Retinal pigment epithelial cell (primary cell): ENCODE measurements at regions not wholly inside any gene's neighbourhood (a gene's known extent, or its start where the extent isn't known, plus 50 kb on each side); places are given as distances from the start of the nearest gene placed in this dataset.

Experiments
- DNase-seq: peaks from one replicate; pipeline ENCODE4 v3.0.0-alpha.2; 2010; ENCODE audit warnings: low read depth
- H3K4me3 ChIP-seq: 2 replicates; pipeline ENCODE4 v1.5.1; 2011; ENCODE audit warnings: mild to moderate bottlenecking, low read length, control low read depth, moderate library complexity
- CTCF ChIP-seq: conservative IDR thresholded peaks from 2 replicates; pipeline ENCODE4 v1.5.1; 2011; ENCODE audit warnings: low read depth, low read length, control low read depth, inconsistent platforms

- no peak for TF ChIP-seq CTCF
- H3K4me3 ChIP-seq = no peak overlapping the region
- DNase-seq = no peak
These were observed 251.9 kb downstream of the FBXO15 start for GRCh38 chr18:73895701-73896100.

GRCh38 chr18:73893880-73894279, 253.8 kb downstream of the FBXO15 start:
- no peak for TF ChIP-seq CTCF
- no peak for DNase-seq

GRCh38 chr18:73891572-73892421, 255.8 kb downstream of the FBXO15 start:
- DNase-seq = no peak
- peak; percentile 19 for TF ChIP-seq CTCF
- H3K4me3 ChIP-seq = no peak overlapping the region

More at GRCh38 chr18:73893880-73894279, 253.8 kb downstream of the FBXO15 start:
- H3K4me3 ChIP-seq = no peak overlapping the region

- no peak for DNase-seq
- no peak for TF ChIP-seq CTCF
- no peak overlapping the region for H3K4me3 ChIP-seq
These were observed 259.1 kb downstream of the FBXO15 start for GRCh38 chr18:73888565-73888964.

- no peak for DNase-seq
- no peak for TF ChIP-seq CTCF
- no peak overlapping the region for H3K4me3 ChIP-seq
These were observed 259.8 kb downstream of the FBXO15 start for GRCh38 chr18:73887801-73888200.

GRCh38 chr18:73884868-73885267, 262.8 kb downstream of the FBXO15 start:
- no peak for DNase-seq
- H3K4me3 ChIP-seq = no peak overlapping the region
- TF ChIP-seq CTCF = no peak

- no peak overlapping the region for H3K4me3 ChIP-seq
- no peak for DNase-seq
- no peak for TF ChIP-seq CTCF
These were observed 266.2 kb downstream of the FBXO15 start for GRCh38 chr18:73881396-73881917.
